ENCODE measurements at regions not wholly inside any gene's neighbourhood (a gene's known extent, or its start where the extent isn't known, plus 50 kb on each side); places are given as distances from the start of the nearest gene placed in this dataset.

GRCh38 chr20:4413314-4414049, 164.4 kb upstream of the ADRA1D start:
- H3K36me3 Mint-ChIP-seq (ENCODE audit: low read depth): no peaks in the 10 kb centered on the region
- peaks cover 2% of the 10 kb centered on the region for H3K27me3 Mint-ChIP-seq (ENCODE audit: insufficient read depth)
- no peak overlapping the region for H3K27ac Mint-ChIP-seq
- DNase-seq (ENCODE audit: low spot score): no peak
- no peaks in the 10 kb centered on the region for H3K4me1 Mint-ChIP-seq (ENCODE audit: low read depth)
- H3K4me3 Mint-ChIP-seq: no peak overlapping the region
- H3K9me3 Mint-ChIP-seq: no peaks in the 10 kb centered on the region
- intact Hi-C loops (cut with micrococcal nuclease): no loop called here

- intact Hi-C loops (cut with micrococcal nuclease): no loop called here
- no peaks in the 10 kb centered on the region for H3K36me3 Mint-ChIP-seq (ENCODE audit: low read depth)
- DNase-seq (ENCODE audit: low spot score): no peak
- no peaks in the 10 kb centered on the region for H3K9me3 Mint-ChIP-seq
- H3K27ac Mint-ChIP-seq: no peak overlapping the region
- H3K4me1 Mint-ChIP-seq (ENCODE audit: low read depth): no peaks in the 10 kb centered on the region
- H3K4me3 Mint-ChIP-seq: no peak overlapping the region
- peaks cover 2% of the 10 kb centered on the region for H3K27me3 Mint-ChIP-seq (ENCODE audit: insufficient read depth)
These were observed 163.1 kb upstream of the ADRA1D start for GRCh38 chr20:4412216-4412615.

- Mint-ChIP-seq H3K36me3 (ENCODE audit: low read depth) (no peaks in the 10 kb centered on the region), H3K27ac (no peak overlapping the region), H3K4me3 (no peak overlapping the region), H3K27me3 (ENCODE audit: insufficient read depth) (peaks cover 2% of the 10 kb centered on the region), H3K9me3 (no peaks in the 10 kb centered on the region), H3K4me1 (ENCODE audit: low read depth) (no peaks in the 10 kb centered on the region)
- intact Hi-C loops (cut with micrococcal nuclease): no loop called here
- no peak for DNase-seq (ENCODE audit: low spot score)
These were observed 162.7 kb upstream of the ADRA1D start for GRCh38 chr20:4411744-4412143.

- peaks cover 2% of the 10 kb centered on the region for H3K27me3 Mint-ChIP-seq (ENCODE audit: insufficient read depth)
- intact Hi-C loops (cut with micrococcal nuclease): no loop called here
- H3K4me3 Mint-ChIP-seq: no peak overlapping the region
- H3K27ac Mint-ChIP-seq: no peak overlapping the region
- H3K36me3 Mint-ChIP-seq (ENCODE audit: low read depth): no peaks in the 10 kb centered on the region
- no peaks in the 10 kb centered on the region for H3K4me1 Mint-ChIP-seq (ENCODE audit: low read depth)
- no peaks in the 10 kb centered on the region for H3K9me3 Mint-ChIP-seq
- no peak for DNase-seq (ENCODE audit: low spot score)
These were observed 157.5 kb upstream of the ADRA1D start for GRCh38 chr20:4406627-4407026.

- Mint-ChIP-seq H3K36me3 (ENCODE audit: low read depth) (no peaks in the 10 kb centered on the region), H3K27me3 (ENCODE audit: insufficient read depth) (peaks cover 5% of the 10 kb centered on the region), H3K4me3 (no peak overlapping the region), H3K4me1 (ENCODE audit: low read depth) (no peaks in the 10 kb centered on the region), H3K27ac (no peak overlapping the region), H3K9me3 (peaks cover 3% of the 10 kb centered on the region)
- no peak for DNase-seq (ENCODE audit: low spot score)
- intact Hi-C loops (cut with micrococcal nuclease): no loop called here
These were observed 152.5 kb upstream of the ADRA1D start for GRCh38 chr20:4401601-4402000.

GRCh38 chr20:4384961-4385360, 135.9 kb upstream of the ADRA1D start:
- no peak overlapping the region for H3K4me3 Mint-ChIP-seq
- no peaks in the 10 kb centered on the region for H3K9me3 Mint-ChIP-seq
- no peaks in the 10 kb centered on the region for H3K4me1 Mint-ChIP-seq (ENCODE audit: low read depth)
- DNase-seq (ENCODE audit: low spot score): no peak
- intact Hi-C loops (cut with micrococcal nuclease): no loop called here
- H3K27ac Mint-ChIP-seq: no peak overlapping the region
- peaks cover 33% of the 10 kb centered on the region for H3K27me3 Mint-ChIP-seq (ENCODE audit: insufficient read depth)
- H3K36me3 Mint-ChIP-seq (ENCODE audit: low read depth): peaks cover 2% of the 10 kb centered on the region

- Mint-ChIP-seq H3K4me1 (ENCODE audit: low read depth) (no peaks in the 10 kb centered on the region), H3K36me3 (ENCODE audit: low read depth) (peaks cover 2% of the 10 kb centered on the region), H3K27me3 (ENCODE audit: insufficient read depth) (peaks cover 37% of the 10 kb centered on the region), H3K27ac (no peak overlapping the region), H3K4me3 (no peak overlapping the region), H3K9me3 (no peaks in the 10 kb centered on the region)
- no peak for DNase-seq (ENCODE audit: low spot score)
- intact Hi-C loops (cut with micrococcal nuclease): no loop called here
These were observed 134.9 kb upstream of the ADRA1D start for GRCh38 chr20:4383961-4384360.

- Mint-ChIP-seq H3K36me3 (ENCODE audit: low read depth) (peaks cover 4% of the 10 kb centered on the region), H3K4me3 (no peak overlapping the region), H3K27me3 (ENCODE audit: insufficient read depth) (peaks cover 21% of the 10 kb centered on the region), H3K9me3 (peaks cover 6% of the 10 kb centered on the region), H3K27ac (no peak overlapping the region), H3K4me1 (ENCODE audit: low read depth) (peaks cover 27% of the 10 kb centered on the region)
- intact Hi-C loops (cut with micrococcal nuclease): no loop called here
- no peak for DNase-seq (ENCODE audit: low spot score)
These were observed 126.8 kb upstream of the ADRA1D start for GRCh38 chr20:4375881-4376280.

- no peak overlapping the region for H3K4me3 Mint-ChIP-seq
- H3K27ac Mint-ChIP-seq: no peak overlapping the region
These were observed 124.4 kb upstream of the ADRA1D start for GRCh38 chr20:4373454-4373853.

GRCh38 chr20:4371623-4372251, 122.7 kb upstream of the ADRA1D start:
- Mint-ChIP-seq H3K36me3 (ENCODE audit: low read depth) (peaks cover 12% of the 10 kb centered on the region), H3K27ac (no peak overlapping the region), H3K4me3 (no peak overlapping the region), H3K4me1 (ENCODE audit: low read depth) (peaks cover 53% of the 10 kb centered on the region), H3K9me3 (peaks cover 20% of the 10 kb centered on the region), H3K27me3 (ENCODE audit: insufficient read depth) (no peaks in the 10 kb centered on the region)
- no peak for DNase-seq (ENCODE audit: low spot score)
- intact Hi-C loops (cut with micrococcal nuclease): no loop called here

More at GRCh38 chr20:4373454-4373853, 124.4 kb upstream of the ADRA1D start:
- peaks cover 10% of the 10 kb centered on the region for H3K36me3 Mint-ChIP-seq (ENCODE audit: low read depth)
- no peak for DNase-seq (ENCODE audit: low spot score)
- H3K27me3 Mint-ChIP-seq (ENCODE audit: insufficient read depth): peaks cover 3% of the 10 kb centered on the region
- peaks cover 49% of the 10 kb centered on the region for H3K4me1 Mint-ChIP-seq (ENCODE audit: low read depth)
- intact Hi-C loops (cut with micrococcal nuclease): no loop called here
- H3K9me3 Mint-ChIP-seq: peaks cover 18% of the 10 kb centered on the region

GRCh38 chr20:4370851-4371250, 121.8 kb upstream of the ADRA1D start:
- no peaks in the 10 kb centered on the region for H3K27me3 Mint-ChIP-seq (ENCODE audit: insufficient read depth)
- H3K9me3 Mint-ChIP-seq: peaks cover 23% of the 10 kb centered on the region
- peaks cover 16% of the 10 kb centered on the region for H3K36me3 Mint-ChIP-seq (ENCODE audit: low read depth)
- H3K4me3 Mint-ChIP-seq: no peak overlapping the region
- peak overlapping the region; percentile 42 for H3K27ac Mint-ChIP-seq
- intact Hi-C loops (cut with micrococcal nuclease): no loop called here
- peaks cover 49% of the 10 kb centered on the region for H3K4me1 Mint-ChIP-seq (ENCODE audit: low read depth)
- no peak for DNase-seq (ENCODE audit: low spot score)

- Mint-ChIP-seq H3K9me3 (peaks cover 28% of the 10 kb centered on the region), H3K36me3 (ENCODE audit: low read depth) (peaks cover 19% of the 10 kb centered on the region), H3K27ac (peak overlapping the region; percentile 92), H3K27me3 (ENCODE audit: insufficient read depth) (no peaks in the 10 kb centered on the region), H3K4me3 (peak overlapping the region; percentile 36), H3K4me1 (ENCODE audit: low read depth) (peaks cover 43% of the 10 kb centered on the region)
- intact Hi-C loops (cut with micrococcal nuclease): no loop called here
- DNase-seq (ENCODE audit: low spot score): peak; percentile 36
These were observed 120.7 kb upstream of the ADRA1D start for GRCh38 chr20:4369798-4370124.

GRCh38 chr20:4369119-4369797, 120.2 kb upstream of the ADRA1D start:
- H3K36me3 Mint-ChIP-seq (ENCODE audit: low read depth): peaks cover 19% of the 10 kb centered on the region
- intact Hi-C loops (cut with micrococcal nuclease): no loop called here
- no peaks in the 10 kb centered on the region for H3K27me3 Mint-ChIP-seq (ENCODE audit: insufficient read depth)
- H3K27ac Mint-ChIP-seq: peak overlapping the region; percentile 92
- peak overlapping the region; percentile 36 for H3K4me3 Mint-ChIP-seq
- peaks cover 28% of the 10 kb centered on the region for H3K9me3 Mint-ChIP-seq
- DNase-seq (ENCODE audit: low spot score): no peak
- H3K4me1 Mint-ChIP-seq (ENCODE audit: low read depth): peaks cover 43% of the 10 kb centered on the region

Measured in activated T-helper 1 cell treated with anti-CD3 and anti-CD28 coated beads, Interleukin-12 subunit alpha, Interleukin-12 subunit beta, Interleukin-2, Interleukin-4 antibody, amounts not matched to agents 30 ng/mL and 10 ng/mL and 1 ng/mL, durations not matched to agents 14 hours and 24 hours and 36 hours (primary cell).